ENCODE measurements at regions not wholly inside any gene's neighbourhood (a gene's known extent, or its start where the extent isn't known, plus 50 kb on each side); places are given as distances from the start of the nearest gene placed in this dataset.

DNA sequence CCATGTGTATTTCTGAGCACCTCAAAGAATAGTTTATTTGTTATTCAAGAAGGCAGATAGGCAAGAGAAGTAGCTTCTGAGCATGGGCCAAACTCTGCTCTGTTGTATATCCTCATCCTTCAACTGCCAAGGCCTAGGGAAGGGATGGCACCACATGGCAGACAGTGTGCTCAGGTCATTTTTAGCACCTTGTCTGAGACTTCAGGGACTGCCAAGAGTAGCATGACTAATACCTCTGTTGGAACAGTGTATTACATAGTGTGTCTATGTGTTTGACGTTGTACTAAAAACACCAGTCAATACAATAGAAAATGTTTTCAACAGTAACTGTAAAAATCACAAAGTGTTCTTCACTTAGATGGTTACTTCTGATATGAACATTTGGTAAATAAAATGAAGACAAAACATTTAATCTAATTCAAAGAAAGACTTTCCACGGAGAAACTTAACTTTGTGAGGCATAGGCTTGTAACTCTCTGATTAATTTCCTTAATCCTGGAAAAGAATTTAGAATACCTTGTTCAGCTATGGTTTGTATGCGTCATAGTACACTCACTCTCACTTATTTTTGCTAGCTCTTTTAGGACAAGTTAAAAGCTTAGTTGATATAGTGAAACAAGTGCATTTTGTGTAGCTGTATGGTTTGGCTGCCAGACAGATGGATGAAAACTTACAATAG lies 318.4 kb upstream of the RIOK2 start:
- TF ChIP-seq TAF1 (IDR thresholded peaks at IDR 0.05; ENCODE audit: low read depth, low read length) (no peak), POLR2A (IDR thresholded peaks at IDR 0.05; ENCODE audit: low read depth, low read length) (no peak)
